Subcutaneous abdominal adipose tissue (tissue), 5 donors: ENCODE measurements at regions not wholly inside any gene's neighbourhood (a gene's known extent, or its start where the extent isn't known, plus 50 kb on each side); places are given as distances from the start of the nearest gene placed in this dataset.
"Not testable (repeated sequence)": the region's sequence is repeated elsewhere in the genome, so short reads cannot be mapped to it uniquely, and the experiment has no call there.

Experiments used
- H3K27ac ChIP-seq: one replicate; pipeline ENCODE4 v1.7.0; 2013; ENCODE audit warnings: low read depth, mild to moderate bottlenecking, inconsistent platforms, low read length, moderate library complexity
- H3K27me3 ChIP-seq, 5 donors: one replicate each; pipeline ENCODE4 v1.7.0; 2013; ENCODE audit warnings: low read length in 5 of 5, inconsistent platforms in 1 of 5; ENCODE audit not compliant: control insufficient read depth in 5 of 5, insufficient read depth in 4 of 5
- H3K36me3 ChIP-seq, 5 donors: one replicate each; pipeline ENCODE4 v1.7.0; 2013; ENCODE audit warnings: low read length in 5 of 5; ENCODE audit not compliant: control insufficient read depth in 5 of 5, insufficient read depth in 5 of 5
- H3K4me1 ChIP-seq, 5 donors: one replicate each; pipeline ENCODE4 v1.7.0; 2013; ENCODE audit warnings: low read length in 5 of 5, mild to moderate bottlenecking in 3 of 5, moderate library complexity in 1 of 5; ENCODE audit not compliant: control insufficient read depth in 5 of 5, insufficient read depth in 5 of 5
- H3K4me3 ChIP-seq, 5 donors: one replicate each; pipeline ENCODE4 v1.7.0; 2013; ENCODE audit warnings: low read length in 5 of 5, low read depth in 1 of 5
- H3K9ac ChIP-seq, 5 donors: one replicate each; pipeline ENCODE4 v1.7.0; 2013; ENCODE audit warnings: low read length in 5 of 5, mild to moderate bottlenecking in 4 of 5, moderate library complexity in 3 of 5
- H3K9me3 ChIP-seq, 5 donors: one replicate each; pipeline ENCODE4 v1.7.0; 2013; ENCODE audit warnings: low read length in 5 of 5; ENCODE audit not compliant: control insufficient read depth in 5 of 5
- donor health status: healthy.
- donor health status: healthy.
- donor health status: healthy.
- donor health status: healthy.
- donor health status: healthy.

DNA sequence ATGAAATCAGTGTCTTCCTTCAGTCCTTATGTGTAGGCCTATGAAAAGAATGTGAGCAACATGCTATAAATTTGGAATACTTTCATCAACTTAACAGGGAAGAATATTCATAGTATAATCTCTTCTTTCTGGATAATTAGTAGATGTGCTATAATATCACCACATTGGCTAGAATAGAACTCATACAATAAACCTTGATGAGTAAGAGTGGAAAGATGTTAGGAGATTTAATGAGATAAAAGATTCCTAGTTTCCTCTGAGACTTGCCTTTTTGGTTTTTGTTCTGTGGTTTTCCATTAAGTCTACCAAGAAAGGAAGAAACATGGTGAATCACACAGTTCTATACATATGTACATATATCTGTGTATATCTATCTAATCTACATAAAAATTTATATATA lies 301.8 kb upstream of the PRR16 start:
- H3K4me1 ChIP-seq = no peaks in the 10 kb centered on the region
- no peaks in the 10 kb centered on the region for H3K9me3 ChIP-seq
- no peak overlapping the region for H3K9ac ChIP-seq
- H3K27ac ChIP-seq = no peak overlapping the region
- no peaks in the 10 kb centered on the region for H3K36me3 ChIP-seq
- H3K4me3 ChIP-seq = no peak overlapping the region
- H3K27me3 ChIP-seq = no peaks in the 10 kb centered on the region

DNA sequence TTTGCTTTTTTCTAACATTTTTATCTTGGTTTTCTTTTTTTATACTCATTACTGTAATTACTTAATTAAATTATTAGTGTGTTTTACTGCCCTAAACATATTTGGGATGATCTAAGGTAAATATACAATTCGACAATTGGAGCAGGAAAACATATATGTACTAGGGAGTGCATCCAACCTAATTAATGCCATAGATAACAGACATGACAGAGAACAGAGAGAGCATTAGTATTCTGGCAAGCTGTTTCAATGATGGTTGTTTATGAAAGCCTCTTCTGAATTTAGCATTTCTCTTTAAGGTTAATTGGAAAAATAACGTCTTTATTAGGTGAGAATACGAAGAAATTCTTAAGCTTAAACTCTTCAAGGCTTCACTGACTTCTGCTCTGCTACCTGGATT lies 300.1 kb upstream of the PRR16 start:
- Histone ChIP-seq H3K4me1 (no peaks in the 10 kb centered on the region), H3K36me3 (no peaks in the 10 kb centered on the region), H3K9me3 (no peaks in the 10 kb centered on the region), H3K9ac (no peak overlapping the region), H3K27ac (no peak overlapping the region), H3K4me3 (no peak overlapping the region), H3K27me3 (no peaks in the 10 kb centered on the region)

DNA sequence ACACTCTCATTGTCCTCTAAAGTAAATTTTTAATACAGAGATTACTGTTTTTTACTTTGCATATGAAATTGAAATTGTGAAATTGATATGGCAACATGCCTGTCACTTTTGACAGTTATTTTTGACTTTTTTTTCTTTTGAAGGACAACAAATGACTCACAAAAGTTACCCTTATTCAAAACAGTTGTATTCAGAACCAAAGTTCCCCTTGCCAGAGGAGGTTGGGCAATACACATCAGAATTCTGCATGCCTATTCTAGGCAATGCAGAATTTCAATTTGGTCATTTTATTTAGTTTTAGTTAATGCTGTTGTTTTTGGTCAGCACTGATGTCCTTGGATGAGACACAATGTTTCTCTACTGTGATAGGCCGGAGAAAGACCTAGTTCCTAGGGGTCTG lies 299.1 kb upstream of the PRR16 start:
- Histone ChIP-seq H3K4me1 (no peaks in the 10 kb centered on the region), H3K9me3 (no peaks in the 10 kb centered on the region), H3K27ac (no peak overlapping the region), H3K9ac (no peak overlapping the region), H3K4me3 (no peak overlapping the region), H3K36me3 (no peaks in the 10 kb centered on the region), H3K27me3 (no peaks in the 10 kb centered on the region)

DNA sequence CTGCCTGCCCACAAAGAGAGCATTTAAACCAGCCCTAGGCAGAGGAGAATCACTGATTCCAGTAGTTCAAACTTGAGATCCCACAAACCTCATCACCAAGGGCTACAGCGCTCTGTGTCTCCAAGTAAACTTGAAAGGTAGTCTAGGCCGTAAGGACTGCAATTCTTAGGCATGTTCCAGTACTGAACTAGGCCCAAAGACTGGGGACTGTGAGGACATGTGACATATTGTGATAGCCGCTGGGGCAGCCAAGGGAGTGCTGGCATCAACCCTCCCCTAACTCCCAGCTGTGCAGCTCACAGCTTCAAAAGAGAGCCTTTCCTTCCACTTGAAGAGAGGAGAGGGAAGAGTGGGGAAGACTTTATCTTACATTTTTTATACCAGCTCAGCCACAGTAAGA lies 291.0 kb upstream of the PRR16 start:
- Histone ChIP-seq H3K27me3 (no peaks in the 10 kb centered on the region), H3K36me3 (no peaks in the 10 kb centered on the region), H3K27ac (no peak overlapping the region), H3K9me3 (no peaks in the 10 kb centered on the region), H3K9ac (no peak overlapping the region), H3K4me3 (no peak overlapping the region), H3K4me1 (no peaks in the 10 kb centered on the region)

DNA sequence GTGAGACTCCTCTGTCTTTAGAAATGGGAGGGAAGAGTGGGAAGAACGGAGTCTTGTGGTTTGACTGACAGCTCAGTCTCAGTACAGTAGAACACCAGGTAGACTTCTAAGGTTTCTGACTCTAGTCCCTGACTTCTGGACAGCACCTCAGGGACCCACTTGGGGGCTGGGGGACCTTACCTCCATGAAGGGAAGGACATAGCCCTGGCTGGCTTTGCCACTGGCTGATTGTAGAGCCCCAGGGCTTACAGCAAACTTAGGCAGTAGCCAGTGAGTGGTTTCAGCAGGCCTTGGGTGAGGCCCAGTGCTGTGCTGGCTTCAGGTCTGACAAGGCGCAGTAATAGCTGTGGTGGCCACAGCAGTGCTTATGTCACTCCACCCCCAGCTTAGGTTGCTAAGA lies 290.0 kb upstream of the PRR16 start:
- Histone ChIP-seq H3K36me3 (no peaks in the 10 kb centered on the region), H3K4me1 (no peaks in the 10 kb centered on the region), H3K27me3 (no peaks in the 10 kb centered on the region), H3K9me3 (no peaks in the 10 kb centered on the region), H3K27ac (no peak overlapping the region), H3K4me3 (no peak overlapping the region), H3K9ac (no peak overlapping the region)

DNA sequence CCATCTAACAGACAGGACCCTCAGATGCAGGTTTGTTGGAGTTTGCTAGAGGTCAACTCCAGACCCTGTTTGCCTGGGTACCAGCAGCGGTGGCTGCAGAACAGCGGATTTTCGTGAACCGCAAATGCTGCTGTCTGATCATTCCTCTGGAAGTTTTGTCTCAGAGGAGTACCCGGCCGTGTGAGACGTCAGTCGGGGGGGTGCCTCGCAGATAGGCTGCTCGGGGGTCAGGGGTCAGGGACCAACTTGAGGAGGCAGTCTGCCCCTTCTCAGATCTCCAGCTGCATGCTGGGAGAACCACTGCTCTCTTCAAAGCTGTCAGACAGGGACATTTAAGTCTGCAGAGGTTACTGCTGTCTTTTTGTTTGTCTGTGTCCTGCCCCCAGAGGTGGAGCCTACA lies 282.9 kb upstream of the PRR16 start:
- H3K9me3 ChIP-seq, H3K36me3 ChIP-seq, H3K9ac ChIP-seq, H3K27ac ChIP-seq, H3K27me3 ChIP-seq, H3K4me1 ChIP-seq, H3K4me3 ChIP-seq: not testable (repeated sequence)

DNA sequence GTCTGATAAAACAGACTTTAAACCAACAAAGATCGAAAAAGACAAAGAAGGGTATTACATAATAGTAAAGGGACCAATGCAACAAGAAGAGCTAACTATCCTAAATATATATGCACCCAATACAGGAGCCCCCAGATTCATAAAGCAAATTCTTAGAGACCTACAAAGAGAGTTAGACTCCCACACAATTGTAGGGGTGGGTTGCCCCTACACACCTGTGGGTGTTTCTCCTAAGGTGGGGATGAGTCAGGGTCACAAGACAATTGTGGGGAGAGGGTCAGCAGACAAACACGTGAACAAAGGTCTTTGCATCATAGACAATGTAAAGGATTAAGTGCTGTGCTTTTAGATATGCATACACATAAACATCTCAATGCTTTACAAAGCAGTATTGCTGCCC lies 269.4 kb upstream of the PRR16 start:
- not testable (repeated sequence) for H3K27ac ChIP-seq, H3K36me3 ChIP-seq, H3K27me3 ChIP-seq, H3K9ac ChIP-seq, H3K4me1 ChIP-seq, H3K4me3 ChIP-seq, H3K9me3 ChIP-seq

DNA sequence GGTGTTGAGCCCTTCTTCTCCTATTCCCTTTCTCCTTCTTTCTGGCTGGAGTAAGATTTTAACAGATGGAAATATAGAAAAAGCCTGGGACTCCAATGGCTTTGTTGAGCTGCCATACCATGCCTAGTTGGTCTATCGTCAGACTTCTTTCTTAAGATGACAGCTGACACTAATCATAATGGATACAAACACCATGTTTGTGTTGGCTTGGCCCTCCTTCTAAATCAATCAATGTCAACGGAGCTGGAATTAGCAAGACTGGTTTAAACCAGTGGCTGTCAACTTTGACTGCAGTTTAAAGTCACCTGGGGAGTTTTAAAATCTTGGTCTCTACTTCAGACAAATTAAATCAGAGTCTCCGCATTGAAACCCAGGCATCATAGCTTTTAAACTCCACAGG lies 264.5 kb upstream of the PRR16 start:
- H3K9me3 ChIP-seq = no peaks in the 10 kb centered on the region
- H3K27ac ChIP-seq = no peak overlapping the region
- H3K36me3 ChIP-seq = no peaks in the 10 kb centered on the region
- no peak overlapping the region for H3K4me3 ChIP-seq
- no peaks in the 10 kb centered on the region for H3K4me1 ChIP-seq
- no peaks in the 10 kb centered on the region for H3K27me3 ChIP-seq
- no peak overlapping the region for H3K9ac ChIP-seq

DNA sequence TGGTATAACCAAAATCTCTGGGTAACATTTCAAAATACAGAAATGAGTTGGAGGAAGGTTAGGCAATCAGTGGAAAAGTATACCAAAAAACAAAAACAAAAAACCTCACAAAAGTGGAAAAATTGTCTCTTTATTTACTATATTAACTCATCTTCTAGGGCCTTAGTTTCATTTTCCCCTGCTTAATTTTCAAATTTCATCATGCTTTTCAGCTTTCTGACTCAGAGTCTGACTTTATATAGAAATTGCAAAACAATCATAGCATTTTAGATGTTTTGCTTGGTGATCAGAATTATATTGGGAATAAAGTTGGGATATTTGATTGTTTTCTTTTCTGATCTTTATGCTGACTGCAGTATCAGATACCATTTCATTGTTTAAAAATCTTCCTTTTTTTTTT lies 257.0 kb upstream of the PRR16 start:
- Histone ChIP-seq H3K9me3 (no peaks in the 10 kb centered on the region), H3K27ac (no peak overlapping the region)

DNA sequence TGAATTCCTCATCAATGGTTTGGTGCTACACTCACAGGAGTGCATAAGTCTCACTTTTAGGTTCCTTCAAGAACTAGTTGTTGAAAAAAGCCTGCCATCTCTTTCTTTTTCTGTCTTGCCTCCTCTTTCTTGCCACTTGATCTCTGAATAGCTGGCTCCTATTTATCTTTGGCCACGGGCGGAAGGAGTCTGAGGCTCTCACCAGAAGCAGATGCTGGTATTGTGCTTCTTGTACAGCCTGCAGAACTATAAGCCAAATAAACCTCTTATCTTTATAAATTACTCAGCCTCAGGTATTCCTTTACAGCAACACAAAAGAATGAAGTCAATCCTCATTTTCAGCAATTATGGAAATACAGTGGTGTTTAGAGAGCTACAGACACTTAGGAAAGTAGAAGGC lies 247.1 kb upstream of the PRR16 start:
- Histone ChIP-seq H3K27ac (no peak overlapping the region), H3K9ac (no peak overlapping the region), H3K4me1 (no peaks in the 10 kb centered on the region), H3K9me3 (no peaks in the 10 kb centered on the region), H3K27me3 (no peaks in the 10 kb centered on the region), H3K36me3 (no peaks in the 10 kb centered on the region), H3K4me3 (no peak overlapping the region)

More for the DNA sequence above, 257.0 kb upstream of the PRR16 start:
- H3K4me3 ChIP-seq = no peak overlapping the region
- no peaks in the 10 kb centered on the region for H3K36me3 ChIP-seq
- no peaks in the 10 kb centered on the region for H3K4me1 ChIP-seq
- H3K9ac ChIP-seq = no peak overlapping the region
- no peaks in the 10 kb centered on the region for H3K27me3 ChIP-seq

DNA sequence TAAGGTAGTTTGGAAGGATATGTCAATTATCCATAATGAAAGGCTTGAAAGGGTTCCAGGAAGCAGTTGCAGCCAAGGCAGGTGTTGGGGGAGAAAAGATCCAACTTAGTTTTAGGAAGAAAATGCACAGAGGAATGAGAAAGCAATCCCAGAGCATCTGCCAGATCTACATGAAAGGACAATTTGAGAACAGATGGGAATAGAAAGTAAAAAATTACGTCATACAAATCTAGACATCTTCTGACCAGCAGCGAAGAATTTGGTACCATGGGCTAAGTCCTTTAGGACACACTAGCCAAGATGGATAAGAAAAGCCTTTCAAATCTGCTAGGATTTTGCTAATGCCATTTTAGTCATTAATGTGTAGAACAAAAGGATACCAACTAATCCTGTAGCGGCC lies 244.1 kb upstream of the PRR16 start:
- no peak overlapping the region for H3K9ac ChIP-seq
- H3K36me3 ChIP-seq = no peaks in the 10 kb centered on the region

More for the DNA sequence above, 244.1 kb upstream of the PRR16 start:
- Histone ChIP-seq H3K4me1 (no peaks in the 10 kb centered on the region), H3K9me3 (no peaks in the 10 kb centered on the region), H3K27me3 (no peaks in the 10 kb centered on the region), H3K4me3 (no peak overlapping the region), H3K27ac (no peak overlapping the region)
